Small intestine (tissue), 7 donors: ENCODE measurements at regions not wholly inside any gene's neighbourhood (a gene's known extent, or its start where the extent isn't known, plus 50 kb on each side); places are given as distances from the start of the nearest gene placed in this dataset.
"Not testable (repeated sequence)": the region's sequence is repeated elsewhere in the genome, so short reads cannot be mapped to it uniquely, and the experiment has no call there.

Experiments used
- DNase-seq, 2 donors: peaks; one replicate each; pipeline versions ENCODE4 v3.0.0 to v3.0.0-alpha.2; 2013
- FAIRE-seq: peaks from 2 replicates; lab custom pipeline; 2012; peaks lifted over from hg19 to GRCh38; lab: Jason Lieb, UNC
- H3K27ac ChIP-seq, 3 donors: one replicate each; pipeline ENCODE4 v1.5.1; 2013; ENCODE audit warnings: low read length in 2 of 3, mild to moderate bottlenecking in 2 of 3, control low read depth in 1 of 3, inconsistent platforms in 1 of 3, low read depth in 1 of 3, moderate library complexity in 1 of 3
- H3K27me3 ChIP-seq, 3 donors: one replicate each; pipeline ENCODE4 v1.6.1; 2013; ENCODE audit warnings: low read length in 3 of 3, inconsistent platforms in 1 of 3; ENCODE audit not compliant: control insufficient read depth in 3 of 3, insufficient read depth in 3 of 3
- H3K36me3 ChIP-seq, 3 donors: one replicate each; pipeline ENCODE4 v1.6.1; 2013; ENCODE audit warnings: low read length in 3 of 3, inconsistent platforms in 1 of 3, low read depth in 1 of 3, mild to moderate bottlenecking in 1 of 3, moderate library complexity in 1 of 3; ENCODE audit not compliant: control insufficient read depth in 3 of 3, insufficient read depth in 2 of 3
- H3K4me1 ChIP-seq, 3 donors: one replicate each; pipeline ENCODE4 v1.6.1; 2013; ENCODE audit warnings: low read length in 2 of 3, inconsistent platforms in 1 of 3, low read depth in 1 of 3, mild to moderate bottlenecking in 1 of 3, moderate library complexity in 1 of 3; ENCODE audit not compliant: control insufficient read depth in 3 of 3, insufficient read depth in 2 of 3
- H3K4me3 ChIP-seq, 3 donors: one replicate each; pipeline ENCODE4 v1.5.1; 2013; ENCODE audit warnings: low read length in 3 of 3, control low read depth in 1 of 3, inconsistent platforms in 1 of 3, low read depth in 1 of 3, mild to moderate bottlenecking in 1 of 3, moderate library complexity in 1 of 3
- H3K9me3 ChIP-seq, 2 donors: one replicate each; pipeline ENCODE4 v1.6.1; 2013; ENCODE audit warnings: low read depth in 1 of 2, low read length in 1 of 2; ENCODE audit not compliant: control insufficient read depth in 2 of 2, insufficient read depth in 1 of 2
- WGBS, 3 donors: extraction: QIAGEN DNeasy Blood & Tissue Kit; methylation state at CpG; one replicate each; pipeline ENCODE4 v1.1.7; 2013; 5-methylcytosine and 5-hydroxymethylcytosine counted together
- donor health status: healthy with polysubstance abuse.
- donor health status: control.
- donor health status: control.
- donor health status: Bipolar disorder and iron deficiency.
- donor health status: healthy.

- Histone ChIP-seq H3K4me1 (no peaks in the 10 kb centered on the region), H3K27ac (no peak overlapping the region), H3K36me3 (no peaks in the 10 kb centered on the region), H3K9me3 (no peaks in the 10 kb centered on the region), H3K27me3 (no peaks in the 10 kb centered on the region), H3K4me3 (no peak overlapping the region)
- WGBS, 3 donors, result 86 to 93% (median 87%) methylated on average over 5 of the region's 5 CpGs
- FAIRE-seq (no peak), DNase-seq (no peak)
Measured at GRCh38 chr5:159586921-159587320, 256.6 kb upstream of the IL12B start.

GRCh38 chr5:159588941-159589340 is 258.7 kb upstream of the IL12B start:
- FAIRE-seq (no peak), DNase-seq (no peak)
- no peaks in the 10 kb centered on the region for H3K36me3 ChIP-seq
- H3K4me1 ChIP-seq, result no peaks in the 10 kb centered on the region
- H3K4me3 ChIP-seq, result no peak overlapping the region
- 82 to 86% (median 82%) methylated on average over 6 of the region's 6 CpGs for WGBS, 3 donors
- no peak overlapping the region for H3K27ac ChIP-seq
- no peaks in the 10 kb centered on the region for H3K27me3 ChIP-seq
- H3K9me3 ChIP-seq, result no peaks in the 10 kb centered on the region

GRCh38 chr5:159593518-159594073 is 263.3 kb upstream of the IL12B start:
- Histone ChIP-seq H3K36me3 (no peaks in the 10 kb centered on the region), H3K27me3 (no peaks in the 10 kb centered on the region), H3K27ac (no peak overlapping the region), H3K4me3 (no peak overlapping the region), H3K4me1 (no peaks in the 10 kb centered on the region), H3K9me3 (no peaks in the 10 kb centered on the region)
- 46 to 90% (median 51%) methylated on average over 1 of the region's 1 CpG for WGBS, 3 donors
- FAIRE-seq (no peak), DNase-seq (no peak)

GRCh38 chr5:159595561-159595960 is 265.3 kb upstream of the IL12B start:
- FAIRE-seq, H3K27ac ChIP-seq, H3K4me3 ChIP-seq, H3K27me3 ChIP-seq, DNase-seq, H3K9me3 ChIP-seq, H3K4me1 ChIP-seq, H3K36me3 ChIP-seq: not testable (repeated sequence)
- WGBS, 3 donors, result 61 to 93% (median 83%) methylated on average over 3 of the region's 3 CpGs

GRCh38 chr5:159601216-159601615 is 270.9 kb upstream of the IL12B start:
- no peak for FAIRE-seq

GRCh38 chr5:159602434-159602833 is 272.1 kb upstream of the IL12B start:
- FAIRE-seq, result no peak
- WGBS, 3 donors, result 86 to 97% (median 91%) methylated on average over 2 of the region's 2 CpGs
- H3K4me3 ChIP-seq, result no peak overlapping the region
- H3K9me3 ChIP-seq, result peaks cover 0 to 10% of the 10 kb centered on the region in 2 donors
- H3K27ac ChIP-seq, result no peak overlapping the region
- H3K36me3 ChIP-seq, result no peaks in the 10 kb centered on the region
- DNase-seq, result no peak
- no peaks in the 10 kb centered on the region for H3K4me1 ChIP-seq
- no peaks in the 10 kb centered on the region for H3K27me3 ChIP-seq

More at GRCh38 chr5:159601216-159601615, 270.9 kb upstream of the IL12B start:
- Histone ChIP-seq H3K4me1 (no peaks in the 10 kb centered on the region), H3K36me3 (no peaks in the 10 kb centered on the region), H3K27ac (no peak overlapping the region), H3K4me3 (no peak overlapping the region), H3K9me3 (peaks cover 0 to 10% of the 10 kb centered on the region in 2 donors), H3K27me3 (no peaks in the 10 kb centered on the region)
- WGBS, 3 donors, result 4 to 18% (median 4%) methylated on average over 1 of the region's 1 CpG
- DNase-seq, result peak in 1 of 2 donors; percentile 3

GRCh38 chr5:159605585-159605984 is 275.3 kb upstream of the IL12B start:
- Histone ChIP-seq H3K4me1 (no peaks in the 10 kb centered on the region), H3K36me3 (no peaks in the 10 kb centered on the region), H3K9me3 (peaks cover 0 to 6% of the 10 kb centered on the region in 2 donors), H3K27ac (no peak overlapping the region), H3K27me3 (no peaks in the 10 kb centered on the region), H3K4me3 (no peak overlapping the region)
- FAIRE-seq, result no peak
- peak in 1 of 2 donors; percentile 0 for DNase-seq
- 62 to 67% (median 66%) methylated on average over 3 of the region's 3 CpGs for WGBS, 3 donors

- Histone ChIP-seq H3K36me3 (no peaks in the 10 kb centered on the region), H3K9me3 (no peaks in the 10 kb centered on the region), H3K27me3 (no peaks in the 10 kb centered on the region), H3K4me1 (no peaks in the 10 kb centered on the region), H3K4me3 (no peak overlapping the region), H3K27ac (no peak overlapping the region)
- FAIRE-seq (no peak), DNase-seq (no peak)
- 78 to 84% (median 82%) methylated on average over 4 of the region's 4 CpGs for WGBS, 3 donors
Measured at GRCh38 chr5:159609359-159609758, 279.1 kb upstream of the IL12B start.

- no peak overlapping the region for H3K27ac ChIP-seq
- H3K4me3 ChIP-seq, result no peak overlapping the region
- no peak for DNase-seq
- H3K9me3 ChIP-seq, result no peaks in the 10 kb centered on the region
- 81 to 94% (median 91%) methylated on average over 2 of the region's 2 CpGs for WGBS, 3 donors
- no peaks in the 10 kb centered on the region for H3K4me1 ChIP-seq
- no peak for FAIRE-seq
- no peaks in the 10 kb centered on the region for H3K27me3 ChIP-seq
- no peaks in the 10 kb centered on the region for H3K36me3 ChIP-seq
Measured at GRCh38 chr5:159610966-159611579, 280.8 kb upstream of the IL12B start.
